ENCODE measurements at regions not wholly inside any gene's neighbourhood (a gene's known extent, or its start where the extent isn't known, plus 50 kb on each side); places are given as distances from the start of the nearest gene placed in this dataset.

- DNase-seq (ENCODE audit: low read depth) = no peak
These were observed 132.3 kb upstream of the PWP1 start for GRCh38 chr12:107553211-107553765.

GRCh38 chr12:107554941-107555340, 130.7 kb upstream of the PWP1 start:
- no peak for DNase-seq (ENCODE audit: low read depth)

GRCh38 chr12:107557026-107557425, 128.6 kb upstream of the PWP1 start:
- no peak for DNase-seq (ENCODE audit: low read depth)

- no peak for DNase-seq (ENCODE audit: low read depth)
These were observed 128.0 kb upstream of the PWP1 start for GRCh38 chr12:107557589-107558100.

GRCh38 chr12:107558141-107558815, 127.3 kb upstream of the PWP1 start:
- DNase-seq (ENCODE audit: low read depth) = no peak

GRCh38 chr12:107558816-107559382, 126.7 kb upstream of the PWP1 start:
- DNase-seq (ENCODE audit: low read depth) = no peak

- DNase-seq (ENCODE audit: low read depth) = no peak
These were observed 125.3 kb upstream of the PWP1 start for GRCh38 chr12:107560165-107560898.

- no peak for DNase-seq (ENCODE audit: low read depth)
These were observed 124.7 kb upstream of the PWP1 start for GRCh38 chr12:107560899-107561285.

- no peak for DNase-seq (ENCODE audit: low read depth)
These were observed 120.7 kb upstream of the PWP1 start for GRCh38 chr12:107564946-107565345.

- DNase-seq (ENCODE audit: low read depth) = no peak
These were observed 120.0 kb upstream of the PWP1 start for GRCh38 chr12:107565551-107565950.

- DNase-seq (ENCODE audit: low read depth) = no peak
These were observed 117.6 kb upstream of the PWP1 start for GRCh38 chr12:107567876-107568619.

GRCh38 chr12:107568718-107569117, 116.9 kb upstream of the PWP1 start:
- no peak for DNase-seq (ENCODE audit: low read depth)

- no peak for DNase-seq (ENCODE audit: low read depth)
These were observed 114.9 kb upstream of the PWP1 start for GRCh38 chr12:107570721-107571120.

GRCh38 chr12:107571492-107571891, 114.1 kb upstream of the PWP1 start:
- no peak for DNase-seq (ENCODE audit: low read depth)

- no peak for DNase-seq (ENCODE audit: low read depth)
These were observed 110.9 kb upstream of the PWP1 start for GRCh38 chr12:107574691-107575090.

- no peak for DNase-seq (ENCODE audit: low read depth)
These were observed 104.6 kb upstream of the PWP1 start for GRCh38 chr12:107580750-107581618.

- no peak for DNase-seq (ENCODE audit: low read depth)
These were observed 104.0 kb upstream of the PWP1 start for GRCh38 chr12:107581619-107582015.

GRCh38 chr12:107583551-107583950, 102.0 kb upstream of the PWP1 start:
- DNase-seq (ENCODE audit: low read depth) = no peak

- DNase-seq (ENCODE audit: low read depth) = no peak
These were observed 101.0 kb upstream of the PWP1 start for GRCh38 chr12:107584563-107584962.

- DNase-seq (ENCODE audit: low read depth) = no peak
These were observed 99.2 kb upstream of the PWP1 start for GRCh38 chr12:107586256-107586970.

- DNase-seq (ENCODE audit: low read depth) = no peak
These were observed 95.2 kb upstream of the PWP1 start for GRCh38 chr12:107590413-107590812.
